A549 (cell line): ENCODE measurements at regions not wholly inside any gene's neighbourhood (a gene's known extent, or its start where the extent isn't known, plus 50 kb on each side); places are given as distances from the start of the nearest gene placed in this dataset.

Experiments used
- ATAC-seq, 2 experiments: fragments of 200-7000 bp in 1 of 2; fragments of >200 bp in 1 of 2; cut with Nextera tagmentation in 1 of 2; cut with Tn5 transposase in 1 of 2; 3 replicates each; pipeline versions ENCODE4 v1.8.0 to v1.9.1; 2018 to 2020; ENCODE audit warnings: mild to moderate bottlenecking in 1 of 2, moderate library complexity in 1 of 2
- CTCF ChIA-PET: fragments of 300-600 bp; sonication (Branson Sonifier 250); formaldehyde crosslinking; extraction: SDS; loops from one replicate; lab custom pipeline; 2021; ENCODE audit warnings: antibody characterized with exemption, inconsistent platforms; lab: Yijun Ruan, JAX
- POLR2A ChIA-PET: fragments of 350-600 bp; formaldehyde crosslinking; extraction: SDS; loops from one replicate; lab custom pipeline; 2021; ENCODE audit warnings: antibody characterized with exemption, inconsistent platforms; lab: Yijun Ruan, JAX
- DNase-seq, 2 experiments: peaks; one replicate each; pipeline versions ENCODE4 v3.0.0 to v3.0.0-alpha.2; 2011 to 2016; ENCODE audit warnings: low read depth in 1 of 2, low spot score in 1 of 2
- FAIRE-seq: peaks from 2 replicates; lab custom pipeline; 2011; peaks lifted over from hg19 to GRCh38; lab: Jason Lieb, UNC
- H3K27ac ChIP-seq, 2 experiments: fragments of >200 bp; sonication (Bioruptor Twin); formaldehyde crosslinking; 3 replicates each; pipeline ENCODE4 v1.5.1; 2016 to 2017
- H3K4me1 ChIP-seq: fragments of >200 bp; sonication (Bioruptor Twin); formaldehyde crosslinking; 3 replicates; pipeline ENCODE4 v1.6.1; 2016
- H3K4me2 ChIP-seq: fragments of >200 bp; sonication (Bioruptor Twin); formaldehyde crosslinking; 3 replicates; pipeline ENCODE4 v1.6.1; 2016
- H3K4me3 ChIP-seq: fragments of >200 bp; sonication (Bioruptor Twin); formaldehyde crosslinking; 3 replicates; pipeline ENCODE4 v1.5.1; 2016
- H3K9me3 ChIP-seq: fragments of >200 bp; sonication (Bioruptor Twin); formaldehyde crosslinking; 3 replicates; pipeline ENCODE4 v1.6.1; 2016
- ATOH8 ChIP-seq: fragments of 250-450 bp; sonication (Bioruptor Pico); IDR thresholded peaks from 2 replicates; pipeline ENCODE4 v1.5.0; 2020; ENCODE audit warnings: low read depth, mild to moderate bottlenecking, moderate library complexity
- BHLHE40 ChIP-seq: IDR thresholded peaks from 2 replicates; pipeline ENCODE4 v1.6.1; 2012; ENCODE audit warnings: low read depth, low read length, inconsistent platforms
- CEBPB ChIP-seq, 2 experiments: fragments of >200 bp in 1 of 2; sonication (Bioruptor Twin) in 1 of 2; formaldehyde crosslinking in 1 of 2; IDR thresholded peaks; 2 replicates each; pipeline ENCODE4 v1.6.1; 2012 to 2016
- FOSB ChIP-seq: fragments of 250-450 bp; sonication (Bioruptor Pico); IDR thresholded peaks from 2 replicates; pipeline ENCODE4 v1.5.0; 2020; ENCODE audit warnings: mild to moderate bottlenecking, moderate library complexity
- FOSL2 ChIP-seq, 2 experiments: fragments of 450-650 bp in 1 of 2; fragments of >200 bp in 1 of 2; sonication (Bioruptor Twin) in 1 of 2; formaldehyde crosslinking; IDR thresholded peaks; 2 replicates each; pipeline versions ENCODE4 v1.5.0 to v1.6.1; 2016 to 2020; ENCODE audit warnings: mild to moderate bottlenecking in 1 of 2, moderate library complexity in 1 of 2
- FOXS1 ChIP-seq: fragments of 250-450 bp; sonication (Bioruptor Pico); IDR thresholded peaks from 2 replicates; pipeline ENCODE4 v1.5.0; 2020; ENCODE audit warnings: mild to moderate bottlenecking, moderate library complexity
- HES2 ChIP-seq: fragments of >200 bp; sonication (Bioruptor Twin); formaldehyde crosslinking; IDR thresholded peaks from 2 replicates; pipeline ENCODE4 v1.6.1; 2016
- HEYL ChIP-seq: fragments of 250-450 bp; sonication (Bioruptor Pico); IDR thresholded peaks from 2 replicates; pipeline ENCODE4 v1.8.0; 2021; ENCODE audit warnings: mild to moderate bottlenecking, moderate library complexity
- HMGXB4 ChIP-seq: fragments of 250-450 bp; sonication (Bioruptor Pico); IDR thresholded peaks from 2 replicates; pipeline ENCODE4 v1.5.0; 2021; ENCODE audit warnings: mild to moderate bottlenecking, moderate library complexity, borderline replicate concordance
- HOXA7 ChIP-seq: fragments of 250-450 bp; sonication (Bioruptor Pico); IDR thresholded peaks from 2 replicates; pipeline ENCODE4 v1.5.0; 2020; ENCODE audit warnings: mild to moderate bottlenecking, moderate library complexity
- HOXB13 ChIP-seq: fragments of 250-450 bp; sonication (Bioruptor Pico); IDR thresholded peaks from 2 replicates; pipeline ENCODE4 v1.5.0; 2020; ENCODE audit warnings: low read depth, mild to moderate bottlenecking, moderate library complexity
- JUN ChIP-seq, 2 experiments: fragments of >200 bp; sonication (Bioruptor Twin); formaldehyde crosslinking; IDR thresholded peaks; 2 replicates in 1 of 2; 3 replicates in 1 of 2; pipeline ENCODE4 v1.6.1; 2016 to 2017
- JUNB ChIP-seq: fragments of >200 bp; sonication (Bioruptor Twin); formaldehyde crosslinking; IDR thresholded peaks from 2 replicates; pipeline ENCODE4 v1.6.1; 2016
- MYC ChIP-seq: IDR thresholded peaks from 2 replicates; pipeline ENCODE4 v1.6.1; 2012; ENCODE audit warnings: mild to moderate bottlenecking, inconsistent platforms, low read length, improper control_type of control experiment, borderline replicate concordance
- PHF8 ChIP-seq: fragments of 200-600 bp; sonication (generic); IDR thresholded peaks from 2 replicates; pipeline ENCODE4 v1.6.1; 2016; ENCODE audit warnings: low read depth, mild to moderate bottlenecking, antibody characterized with exemption, moderate library complexity, borderline replicate concordance
- RARB ChIP-seq: fragments of 250-450 bp; sonication (Bioruptor Pico); IDR thresholded peaks from 2 replicates; pipeline ENCODE4 v1.8.0; 2021; ENCODE audit warnings: mild to moderate bottlenecking, moderate library complexity
- ZC3H11A ChIP-seq: fragments of 450-650 bp; IDR thresholded peaks from 2 replicates; pipeline ENCODE4 v1.6.1; 2014; ENCODE audit warnings: antibody characterized with exemption, mild to moderate bottlenecking
- ZFP36 ChIP-seq: fragments of 450-650 bp; IDR thresholded peaks from 2 replicates; pipeline ENCODE4 v1.6.1; 2014; ENCODE audit warnings: borderline replicate concordance; ENCODE audit not compliant: partially characterized antibody
- ZNF302 ChIP-seq: fragments of 250-450 bp; sonication (Bioruptor Pico); IDR thresholded peaks from 2 replicates; pipeline ENCODE4 v1.9.0; 2021; ENCODE audit warnings: inconsistent platforms, mild to moderate bottlenecking, moderate library complexity
- WGBS: methylation state at CpG from one replicate; pipeline ENCODE4 v1.1.6; 2017; ENCODE audit errors: missing lambda C conversion rate; 5-methylcytosine and 5-hydroxymethylcytosine counted together
- TF ChIP-seq, protein P1 (sequence below): IDR thresholded peaks from 2 replicates; pipeline ENCODE4 v1.6.1; 2012
- TF ChIP-seq, protein P2 (sequence below): fragments of 450-650 bp; IDR thresholded peaks from 2 replicates; pipeline ENCODE4 v1.6.1; 2014; ENCODE audit warnings: antibody characterized with exemption
- TF ChIP-seq, protein P3 (sequence below): fragments of >200 bp; sonication (Bioruptor Twin); formaldehyde crosslinking; IDR thresholded peaks from 3 replicates; pipeline ENCODE4 v1.6.1; 2016
- TF ChIP-seq, protein P4 (sequence below): fragments of 200-600 bp; sonication (generic); IDR thresholded peaks from 2 replicates; pipeline ENCODE4 v1.6.1; 2016; ENCODE audit warnings: antibody characterized with exemption, mild to moderate bottlenecking, moderate library complexity

- TF ChIP-seq FOXS1 (CRISPR knock-in tag) (no peak), FOSB (CRISPR knock-in tag) (no peak), RARB (no peak)
- TF ChIP-seq, all 56 proteins: peak for 0
These were observed 992.2 kb upstream of the PIK3C3 start (continued) for GRCh38 chr18:40962784-40963183.

GRCh38 chr18:40957533-40958070 lies 997.4 kb upstream of the PIK3C3 start:
- ATAC-seq (no peak), DNase-seq (no peak), FAIRE-seq (no peak)
- CTCF ChIA-PET, result interaction anchor here (1.2 kb wide), 1 partner anchor 10 kb away, joined by 4 read pairs; no protein-coding TSS in a partner anchor
- Histone ChIP-seq H3K9me3 (no peaks in the 10 kb centered on the region), H3K4me3 (no peak overlapping the region), H3K4me2 (no peak overlapping the region), H3K4me1 (no peaks in the 10 kb centered on the region), H3K27ac (no peak overlapping the region)
- WGBS, result 10% methylated on average over 2 of the region's 2 CpGs
- no peak for TF ChIP-seq HEYL (CRISPR knock-in tag)
- POLR2A ChIA-PET, result no interaction called here

GRCh38 chr18:40956213-40956612 lies 998.8 kb upstream of the PIK3C3 start:
- ChIA-PET POLR2A (no interaction called here), CTCF (no interaction called here)
- FAIRE-seq, result no peak
- no peak for DNase-seq
- 30% methylated on average over 1 of the region's 1 CpG for WGBS
- H3K4me2 ChIP-seq, result no peak overlapping the region
- no peak for ATAC-seq
- TF ChIP-seq JUN (IDR thresholded peaks at IDR 0.05) (no peak), HES2 (no peak), CEBPB (IDR thresholded peaks at IDR 0.05) (no peak), JUNB (no peak), HOXA7 (no peak), ATOH8 (CRISPR knock-in tag) (no peak), HMGXB4 (CRISPR knock-in tag) (no peak), MYC (no peak), ZC3H11A (no peak), HOXB13 (CRISPR knock-in tag) (no peak), ZFP36 (no peak), BHLHE40 (no peak), FOSL2 (IDR thresholded peaks at IDR 0.05) (no peak), FOSL2 (CRISPR knock-in tag; IDR thresholded peaks at IDR 0.05) (no peak), PHF8 (no peak), ZNF302 (no peak)
- TF ChIP-seq, protein P1, sequence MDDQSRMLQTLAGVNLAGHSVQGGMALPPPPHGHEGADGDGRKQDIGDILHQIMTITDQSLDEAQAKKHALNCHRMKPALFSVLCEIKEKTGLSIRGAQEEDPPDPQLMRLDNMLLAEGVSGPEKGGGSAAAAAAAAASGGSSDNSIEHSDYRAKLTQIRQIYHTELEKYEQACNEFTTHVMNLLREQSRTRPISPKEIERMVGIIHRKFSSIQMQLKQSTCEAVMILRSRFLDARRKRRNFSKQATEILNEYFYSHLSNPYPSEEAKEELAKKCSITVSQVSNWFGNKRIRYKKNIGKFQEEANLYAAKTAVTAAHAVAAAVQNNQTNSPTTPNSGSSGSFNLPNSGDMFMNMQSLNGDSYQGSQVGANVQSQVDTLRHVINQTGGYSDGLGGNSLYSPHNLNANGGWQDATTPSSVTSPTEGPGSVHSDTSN, result no peak
- TF ChIP-seq, protein P2, sequence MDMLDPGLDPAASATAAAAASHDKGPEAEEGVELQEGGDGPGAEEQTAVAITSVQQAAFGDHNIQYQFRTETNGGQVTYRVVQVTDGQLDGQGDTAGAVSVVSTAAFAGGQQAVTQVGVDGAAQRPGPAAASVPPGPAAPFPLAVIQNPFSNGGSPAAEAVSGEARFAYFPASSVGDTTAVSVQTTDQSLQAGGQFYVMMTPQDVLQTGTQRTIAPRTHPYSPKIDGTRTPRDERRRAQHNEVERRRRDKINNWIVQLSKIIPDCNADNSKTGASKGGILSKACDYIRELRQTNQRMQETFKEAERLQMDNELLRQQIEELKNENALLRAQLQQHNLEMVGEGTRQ, result no peak
- TF ChIP-seq, protein P3, sequence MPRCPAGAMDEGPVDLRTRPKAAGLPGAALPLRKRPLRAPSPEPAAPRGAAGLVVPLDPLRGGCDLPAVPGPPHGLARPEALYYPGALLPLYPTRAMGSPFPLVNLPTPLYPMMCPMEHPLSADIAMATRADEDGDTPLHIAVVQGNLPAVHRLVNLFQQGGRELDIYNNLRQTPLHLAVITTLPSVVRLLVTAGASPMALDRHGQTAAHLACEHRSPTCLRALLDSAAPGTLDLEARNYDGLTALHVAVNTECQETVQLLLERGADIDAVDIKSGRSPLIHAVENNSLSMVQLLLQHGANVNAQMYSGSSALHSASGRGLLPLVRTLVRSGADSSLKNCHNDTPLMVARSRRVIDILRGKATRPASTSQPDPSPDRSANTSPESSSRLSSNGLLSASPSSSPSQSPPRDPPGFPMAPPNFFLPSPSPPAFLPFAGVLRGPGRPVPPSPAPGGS, result no peak
- TF ChIP-seq, protein P4, sequence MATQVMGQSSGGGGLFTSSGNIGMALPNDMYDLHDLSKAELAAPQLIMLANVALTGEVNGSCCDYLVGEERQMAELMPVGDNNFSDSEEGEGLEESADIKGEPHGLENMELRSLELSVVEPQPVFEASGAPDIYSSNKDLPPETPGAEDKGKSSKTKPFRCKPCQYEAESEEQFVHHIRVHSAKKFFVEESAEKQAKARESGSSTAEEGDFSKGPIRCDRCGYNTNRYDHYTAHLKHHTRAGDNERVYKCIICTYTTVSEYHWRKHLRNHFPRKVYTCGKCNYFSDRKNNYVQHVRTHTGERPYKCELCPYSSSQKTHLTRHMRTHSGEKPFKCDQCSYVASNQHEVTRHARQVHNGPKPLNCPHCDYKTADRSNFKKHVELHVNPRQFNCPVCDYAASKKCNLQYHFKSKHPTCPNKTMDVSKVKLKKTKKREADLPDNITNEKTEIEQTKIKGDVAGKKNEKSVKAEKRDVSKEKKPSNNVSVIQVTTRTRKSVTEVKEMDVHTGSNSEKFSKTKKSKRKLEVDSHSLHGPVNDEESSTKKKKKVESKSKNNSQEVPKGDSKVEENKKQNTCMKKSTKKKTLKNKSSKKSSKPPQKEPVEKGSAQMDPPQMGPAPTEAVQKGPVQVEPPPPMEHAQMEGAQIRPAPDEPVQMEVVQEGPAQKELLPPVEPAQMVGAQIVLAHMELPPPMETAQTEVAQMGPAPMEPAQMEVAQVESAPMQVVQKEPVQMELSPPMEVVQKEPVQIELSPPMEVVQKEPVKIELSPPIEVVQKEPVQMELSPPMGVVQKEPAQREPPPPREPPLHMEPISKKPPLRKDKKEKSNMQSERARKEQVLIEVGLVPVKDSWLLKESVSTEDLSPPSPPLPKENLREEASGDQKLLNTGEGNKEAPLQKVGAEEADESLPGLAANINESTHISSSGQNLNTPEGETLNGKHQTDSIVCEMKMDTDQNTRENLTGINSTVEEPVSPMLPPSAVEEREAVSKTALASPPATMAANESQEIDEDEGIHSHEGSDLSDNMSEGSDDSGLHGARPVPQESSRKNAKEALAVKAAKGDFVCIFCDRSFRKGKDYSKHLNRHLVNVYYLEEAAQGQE, result no peak
- H3K4me3 ChIP-seq, result no peak overlapping the region
- no peaks in the 10 kb centered on the region for H3K9me3 ChIP-seq
- H3K27ac ChIP-seq, result no peak overlapping the region
- H3K4me1 ChIP-seq, result no peaks in the 10 kb centered on the region
